ENCODE measurements at regions not wholly inside any gene's neighbourhood (a gene's known extent, or its start where the extent isn't known, plus 50 kb on each side); places are given as distances from the start of the nearest gene placed in this dataset.
"Not testable (repeated sequence)": the region's sequence is repeated elsewhere in the genome, so short reads cannot be mapped to it uniquely, and the experiment has no call there.

GRCh38 chr4:183807420-183808096 is 97.5 kb upstream of the STOX2 start:
- DNase-seq, result no peak
- no peaks in the 10 kb centered on the region for H3K36me3 ChIP-seq (replicated peaks)
- no peaks in the 10 kb centered on the region for H3K27me3 ChIP-seq (replicated peaks)
- no peak overlapping the region for H3K4me3 ChIP-seq (ENCODE audit: low read depth, low read length)
- no peak overlapping the region for H3K27ac ChIP-seq
- TF ChIP-seq, protein P1, sequence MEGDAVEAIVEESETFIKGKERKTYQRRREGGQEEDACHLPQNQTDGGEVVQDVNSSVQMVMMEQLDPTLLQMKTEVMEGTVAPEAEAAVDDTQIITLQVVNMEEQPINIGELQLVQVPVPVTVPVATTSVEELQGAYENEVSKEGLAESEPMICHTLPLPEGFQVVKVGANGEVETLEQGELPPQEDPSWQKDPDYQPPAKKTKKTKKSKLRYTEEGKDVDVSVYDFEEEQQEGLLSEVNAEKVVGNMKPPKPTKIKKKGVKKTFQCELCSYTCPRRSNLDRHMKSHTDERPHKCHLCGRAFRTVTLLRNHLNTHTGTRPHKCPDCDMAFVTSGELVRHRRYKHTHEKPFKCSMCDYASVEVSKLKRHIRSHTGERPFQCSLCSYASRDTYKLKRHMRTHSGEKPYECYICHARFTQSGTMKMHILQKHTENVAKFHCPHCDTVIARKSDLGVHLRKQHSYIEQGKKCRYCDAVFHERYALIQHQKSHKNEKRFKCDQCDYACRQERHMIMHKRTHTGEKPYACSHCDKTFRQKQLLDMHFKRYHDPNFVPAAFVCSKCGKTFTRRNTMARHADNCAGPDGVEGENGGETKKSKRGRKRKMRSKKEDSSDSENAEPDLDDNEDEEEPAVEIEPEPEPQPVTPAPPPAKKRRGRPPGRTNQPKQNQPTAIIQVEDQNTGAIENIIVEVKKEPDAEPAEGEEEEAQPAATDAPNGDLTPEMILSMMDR (IDR thresholded peaks at IDR 0.05; ENCODE audit: low read depth, low read length, missing control alignments), result no peak
- in situ Hi-C loops (cut with HindIII; ENCODE audit: low pct_ligation_motif_present, low sequenced_read_pairs), result no loop called here

GRCh38 chr4:183808097-183808456 is 97.0 kb upstream of the STOX2 start:
- TF ChIP-seq, protein P1 (IDR thresholded peaks at IDR 0.05; ENCODE audit: low read depth, low read length, missing control alignments), result no peak
- H3K27me3 ChIP-seq (replicated peaks), result no peaks in the 10 kb centered on the region
- DNase-seq, result no peak
- no peak overlapping the region for H3K4me3 ChIP-seq (ENCODE audit: low read depth, low read length)
- in situ Hi-C loops (cut with HindIII; ENCODE audit: low pct_ligation_motif_present, low sequenced_read_pairs), result no loop called here
- no peak overlapping the region for H3K27ac ChIP-seq
- no peaks in the 10 kb centered on the region for H3K36me3 ChIP-seq (replicated peaks)

GRCh38 chr4:183812567-183812966 is 92.5 kb upstream of the STOX2 start:
- in situ Hi-C loops (cut with HindIII; ENCODE audit: low pct_ligation_motif_present, low sequenced_read_pairs), result no loop called here
- H3K36me3 ChIP-seq (replicated peaks), result no peaks in the 10 kb centered on the region
- H3K27me3 ChIP-seq (replicated peaks), result no peaks in the 10 kb centered on the region
- no peak overlapping the region for H3K27ac ChIP-seq
- no peak overlapping the region for H3K4me3 ChIP-seq (ENCODE audit: low read depth, low read length)
- DNase-seq, result no peak
- TF ChIP-seq, protein P1 (IDR thresholded peaks at IDR 0.05; ENCODE audit: low read depth, low read length, missing control alignments), result no peak

DNA sequence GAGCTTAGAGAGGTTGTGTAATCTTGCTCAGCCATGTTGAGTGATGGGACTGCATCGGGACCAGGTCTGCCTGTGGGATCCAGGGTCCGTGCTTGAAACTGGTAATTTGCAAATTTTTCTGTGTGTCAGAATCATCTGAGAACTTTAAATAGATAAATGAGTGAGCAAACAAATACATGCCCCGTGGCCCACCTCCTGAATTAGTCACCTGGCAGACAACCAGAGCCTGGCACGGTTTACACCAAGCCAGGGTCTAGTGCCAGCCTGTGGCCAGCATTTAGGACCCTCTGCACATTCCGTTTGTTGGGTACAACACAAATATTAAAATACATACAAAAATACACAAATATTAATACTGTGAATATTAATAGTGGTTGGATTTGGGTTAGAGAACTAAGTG is 90.6 kb upstream of the STOX2 start:
- in situ Hi-C loops (cut with HindIII; ENCODE audit: low pct_ligation_motif_present, low sequenced_read_pairs), result no loop called here
- TF ChIP-seq, protein P1 (IDR thresholded peaks at IDR 0.05; ENCODE audit: low read depth, low read length, missing control alignments), result no peak
- Histone ChIP-seq H3K36me3 (replicated peaks) (no peaks in the 10 kb centered on the region), H3K4me3 (ENCODE audit: low read depth, low read length) (no peak overlapping the region), H3K27me3 (replicated peaks) (no peaks in the 10 kb centered on the region), H3K27ac (no peak overlapping the region)
- DNase-seq, result no peak

DNA sequence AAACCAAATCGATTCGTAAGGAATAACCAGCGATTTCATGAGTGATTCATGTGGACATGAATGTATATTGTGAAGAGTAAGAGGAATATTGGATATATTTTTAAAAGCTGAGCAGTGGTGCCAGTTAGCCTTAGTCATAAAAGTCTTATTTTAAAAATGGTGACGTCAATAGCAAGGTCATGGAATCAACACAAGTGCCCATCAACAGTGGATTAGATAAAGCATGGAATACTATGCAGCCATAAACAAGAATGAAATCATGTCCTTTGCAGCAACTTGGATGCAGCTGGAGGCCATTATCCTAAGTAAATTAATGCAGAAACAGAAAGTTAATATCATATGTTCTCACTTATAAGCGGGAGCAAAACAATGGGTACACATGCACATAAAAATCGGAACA is 89.0 kb upstream of the STOX2 start:
- H3K27me3 ChIP-seq (replicated peaks), result no peaks in the 10 kb centered on the region
- no peak for DNase-seq
- H3K36me3 ChIP-seq (replicated peaks), result no peaks in the 10 kb centered on the region
- H3K4me3 ChIP-seq (ENCODE audit: low read depth, low read length), result no peak overlapping the region
- in situ Hi-C loops (cut with HindIII; ENCODE audit: low pct_ligation_motif_present, low sequenced_read_pairs), result no loop called here
- TF ChIP-seq, protein P1 (IDR thresholded peaks at IDR 0.05; ENCODE audit: low read depth, low read length, missing control alignments), result no peak
- H3K27ac ChIP-seq, result no peak overlapping the region

DNA sequence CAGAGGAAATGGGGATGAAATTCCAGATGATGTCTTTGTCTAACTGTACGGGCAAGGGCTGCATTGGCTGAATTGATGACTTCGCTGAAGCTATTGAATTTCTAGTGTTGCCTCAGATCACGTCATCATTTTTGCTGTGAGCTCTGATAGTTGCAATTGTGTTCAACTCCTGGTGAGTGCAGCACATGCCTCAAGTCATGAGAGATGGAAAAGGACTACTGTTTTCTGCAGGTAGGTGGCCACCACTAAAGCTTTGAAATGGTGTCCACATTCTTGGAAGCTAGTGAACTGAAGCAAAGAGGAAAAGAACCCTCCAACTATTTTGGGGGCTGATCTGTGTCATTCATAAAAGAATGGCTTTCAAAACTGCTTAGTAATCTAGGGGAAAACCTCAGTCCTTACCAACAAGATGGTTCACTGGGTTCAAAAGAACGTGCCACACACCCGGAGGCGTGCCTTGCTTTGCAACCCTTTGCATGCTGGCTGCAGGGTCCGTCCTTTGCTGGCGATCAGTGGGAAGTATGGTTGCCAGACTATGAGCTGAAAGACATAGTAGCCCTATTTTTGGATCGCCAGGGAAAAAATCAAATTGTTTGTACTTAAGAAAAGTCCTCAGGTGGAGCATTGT is 88.1 kb upstream of the STOX2 start:
- no peak for DNase-seq
- Histone ChIP-seq H3K36me3 (replicated peaks) (no peaks in the 10 kb centered on the region), H3K4me3 (ENCODE audit: low read depth, low read length) (no peak overlapping the region), H3K27ac (no peak overlapping the region), H3K27me3 (replicated peaks) (no peaks in the 10 kb centered on the region)
- in situ Hi-C loops (cut with HindIII; ENCODE audit: low pct_ligation_motif_present, low sequenced_read_pairs), result no loop called here
- TF ChIP-seq, protein P1 (IDR thresholded peaks at IDR 0.05; ENCODE audit: low read depth, low read length, missing control alignments), result no peak

- H3K27me3 ChIP-seq (replicated peaks); in situ Hi-C loops (cut with HindIII; ENCODE audit: low pct_ligation_motif_present, low sequenced_read_pairs); H3K36me3 ChIP-seq (replicated peaks); H3K4me3 ChIP-seq (ENCODE audit: low read depth, low read length); H3K27ac ChIP-seq; DNase-seq: not testable (repeated sequence)
Observed at GRCh38 chr4:183818591-183818990, 86.5 kb upstream of the STOX2 start.

Data from brain microvascular endothelial cell (primary cell).